H1 (cell line): ENCODE measurements at regions not wholly inside any gene's neighbourhood (a gene's known extent, or its start where the extent isn't known, plus 50 kb on each side); places are given as distances from the start of the nearest gene placed in this dataset.

ENCODE experiments used
- CTCF ChIA-PET: fragments of 300-600 bp; sonication (Branson Sonifier 250); formaldehyde crosslinking; loops from one replicate; lab custom pipeline; 2021; ENCODE audit not compliant: partially characterized antibody; lab: Charles Lee
- POLR2A ChIA-PET: fragments of 300-600 bp; sonication (Branson Sonifier 250); formaldehyde crosslinking; loops from one replicate; lab custom pipeline; 2021; ENCODE audit warnings: inconsistent platforms; ENCODE audit not compliant: partially characterized antibody; lab: Charles Lee
- DNase-seq, 2 experiments: peaks; one replicate each; pipeline versions ENCODE4 v3.0.0 to v3.0.0-alpha.2; 2010 to 2022; ENCODE audit warnings: low spot score in 2 of 2, low read depth in 1 of 2, mixed read lengths in 1 of 2
- FAIRE-seq: peaks from 2 replicates; lab custom pipeline; 2011; peaks lifted over from hg19 to GRCh38; lab: Jason Lieb, UNC
- H2AFZ ChIP-seq: 2 replicates; pipeline ENCODE4 v1.8.1; 2012; ENCODE audit warnings: low read length, inconsistent platforms
- H2AK5ac ChIP-seq: 2 replicates; pipeline ENCODE4 v1.6.1; 2013; ENCODE audit warnings: low read depth, low read length
- H2BK120ac ChIP-seq: replicated peaks from 2 replicates; pipeline ENCODE3; 2013; ENCODE audit warnings: low read depth, low read length, inconsistent platforms
- H2BK12ac ChIP-seq: 2 replicates; pipeline ENCODE4 v1.6.1; 2013; ENCODE audit warnings: low read depth, low read length
- H2BK15ac ChIP-seq: 2 replicates; pipeline ENCODE4 v1.6.1; 2013; ENCODE audit warnings: low read length
- H2BK20ac ChIP-seq: 2 replicates; pipeline ENCODE4 v1.6.1; 2013; ENCODE audit warnings: low read length
- H2BK5ac ChIP-seq: 2 replicates; pipeline ENCODE4 v1.6.1; 2013; ENCODE audit warnings: low read depth, low read length
- H3K14ac ChIP-seq: 2 replicates; pipeline ENCODE4 v1.6.1; 2013; ENCODE audit warnings: inconsistent platforms; ENCODE audit not compliant: insufficient read length
- H3K18ac ChIP-seq: 2 replicates; pipeline ENCODE4 v1.6.1; 2013; ENCODE audit warnings: low read length; ENCODE audit errors: extremely low read depth
- H3K23ac ChIP-seq: 2 replicates; pipeline ENCODE4 v1.6.1; 2013; ENCODE audit warnings: inconsistent platforms; ENCODE audit not compliant: insufficient read length
- H3K23me2 ChIP-seq: 2 replicates; pipeline ENCODE4 v1.6.1; 2013; ENCODE audit warnings: low read depth, low read length
- H3K27ac ChIP-seq: 2 replicates; pipeline ENCODE4 v1.6.1; 2011; ENCODE audit warnings: low read depth, low read length, inconsistent platforms
- H3K27me3 ChIP-seq, 4 experiments: replicated peaks in 1 of 4; 1 replicate in 1 of 4; 2 replicates in 3 of 4; pipeline versions ENCODE4 v1.6.1 to v1.8.1; 2011 to 2013; ENCODE audit warnings: low read length in 3 of 4, mild to moderate bottlenecking in 3 of 4, inconsistent platforms in 2 of 4, mixed read lengths in 2 of 4, moderate library complexity in 1 of 4; ENCODE audit not compliant: control insufficient read depth in 3 of 4, insufficient read depth in 3 of 4; ENCODE audit errors: extremely low read depth in 1 of 4
- H3K36me3 ChIP-seq, 4 experiments: 2 replicates each; pipeline versions ENCODE4 v1.6.1 to v1.8.1; 2011 to 2013; ENCODE audit warnings: mild to moderate bottlenecking in 4 of 4, low read length in 3 of 4, moderate library complexity in 2 of 4, control low read depth in 1 of 4, inconsistent platforms in 1 of 4; ENCODE audit not compliant: insufficient read depth in 4 of 4, control insufficient read depth in 2 of 4
- H3K4ac ChIP-seq: replicated peaks from 2 replicates; pipeline ENCODE3; 2013; ENCODE audit warnings: low read length, low read depth, mixed read lengths, inconsistent platforms; ENCODE audit not compliant: insufficient read length
- H3K4me1 ChIP-seq, 4 experiments: replicated peaks in 1 of 4; 1 replicate in 1 of 4; 2 replicates in 3 of 4; pipeline versions ENCODE4 v1.6.1 to v1.8.1; 2011 to 2013; ENCODE audit warnings: low read length in 3 of 4, inconsistent platforms in 2 of 4, mixed read lengths in 1 of 4; ENCODE audit not compliant: insufficient read depth in 4 of 4, control insufficient read depth in 3 of 4
- H3K4me2 ChIP-seq, 2 experiments: 2 replicates each; pipeline versions ENCODE4 v1.6.1 to v1.8.1; 2011 to 2013; ENCODE audit warnings: low read depth in 2 of 2, low read length in 2 of 2, control low read depth in 1 of 2, inconsistent platforms in 1 of 2, mild to moderate bottlenecking in 1 of 2; ENCODE audit not compliant: insufficient read depth in 1 of 2
- H3K4me3 ChIP-seq, 4 experiments: fragments of 200-600, 300-600 bp in 1 of 4; sonication (generic), shearing (Covaris generic), sonication (Bioruptor Twin) in 1 of 4; 2 replicates each; pipeline versions ENCODE4 v1.5.1 to v1.8.1; 2011 to 2016; ENCODE audit warnings: low read length in 4 of 4, low read depth in 3 of 4, control low read depth in 2 of 4, inconsistent platforms in 2 of 4, mild to moderate bottlenecking in 2 of 4, mixed read lengths in 1 of 4, moderate library complexity in 1 of 4; ENCODE audit not compliant: insufficient read depth in 2 of 4; ENCODE audit errors: extremely low read depth in 1 of 4
- H3K56ac ChIP-seq: replicated peaks from 2 replicates; pipeline ENCODE3; 2013; ENCODE audit warnings: low read depth, mild to moderate bottlenecking, mixed read lengths, low read length, inconsistent platforms; ENCODE audit not compliant: insufficient read length
- H3K79me1 ChIP-seq: 2 replicates; pipeline ENCODE4 v1.6.1; 2013; ENCODE audit warnings: low read depth, low read length, control low read depth
- H3K79me2 ChIP-seq, 2 experiments: 2 replicates each; pipeline versions ENCODE4 v1.6.1 to v1.8.1; 2012 to 2013; ENCODE audit warnings: low read length in 2 of 2, mild to moderate bottlenecking in 2 of 2, inconsistent platforms in 1 of 2; ENCODE audit not compliant: insufficient read depth in 2 of 2, control insufficient read depth in 1 of 2
- H3K9ac ChIP-seq, 4 experiments: replicated peaks in 1 of 4; 1 replicate in 1 of 4; 2 replicates in 3 of 4; pipeline versions ENCODE4 v1.6.1 to v1.8.1; 2011 to 2013; ENCODE audit warnings: low read depth in 3 of 4, low read length in 3 of 4, control low read depth in 2 of 4, mild to moderate bottlenecking in 2 of 4, moderate library complexity in 2 of 4, inconsistent platforms in 1 of 4; ENCODE audit errors: extremely low read depth in 1 of 4
- H3K9me3 ChIP-seq, 2 experiments: 2 replicates each; pipeline versions ENCODE4 v1.6.1 to v1.8.1; 2012 to 2013; ENCODE audit warnings: mild to moderate bottlenecking in 2 of 2, moderate library complexity in 2 of 2, control low read depth in 1 of 2, inconsistent platforms in 1 of 2, low read depth in 1 of 2, low read length in 1 of 2, mixed read lengths in 1 of 2; ENCODE audit not compliant: insufficient read depth in 2 of 2
- H4K20me1 ChIP-seq, 2 experiments: replicated peaks in 1 of 2; 2 replicates each; pipeline versions ENCODE3 to v1.8.1; 2011 to 2013; ENCODE audit warnings: inconsistent platforms in 2 of 2, low read length in 2 of 2, mild to moderate bottlenecking in 1 of 2; ENCODE audit not compliant: insufficient read depth in 2 of 2, control insufficient read depth in 1 of 2
- H4K5ac ChIP-seq: 2 replicates; pipeline ENCODE4 v1.6.1; 2013; ENCODE audit warnings: low read length, low read depth, mixed read lengths, inconsistent platforms; ENCODE audit not compliant: insufficient read length
- H4K8ac ChIP-seq: 2 replicates; pipeline ENCODE4 v1.8.0; 2013; ENCODE audit warnings: mild to moderate bottlenecking, moderate library complexity, low read length, inconsistent platforms; ENCODE audit not compliant: insufficient read depth; ENCODE audit errors: extremely low read depth
- H4K91ac ChIP-seq: replicated peaks from 2 replicates; pipeline ENCODE3; 2013; ENCODE audit warnings: low read length, mixed read lengths, inconsistent platforms; ENCODE audit not compliant: insufficient read length
- CREB1 ChIP-seq: IDR thresholded peaks from 2 replicates; pipeline ENCODE4 v1.6.1; 2012; ENCODE audit warnings: inconsistent platforms
- JUND ChIP-seq: IDR thresholded peaks from 2 replicates; pipeline ENCODE4 v1.6.1; 2011; ENCODE audit warnings: mild to moderate bottlenecking, improper control_type of control experiment, low read length
- POU5F1 ChIP-seq: IDR thresholded peaks from 2 replicates; pipeline ENCODE4 v1.6.1; 2011; ENCODE audit warnings: low read depth, mild to moderate bottlenecking, low read length, moderate library complexity
- SRF ChIP-seq: IDR thresholded peaks from 2 replicates; pipeline ENCODE4 v1.6.1; 2011; ENCODE audit warnings: mild to moderate bottlenecking, low read depth, low read length, moderate library complexity
- TEAD4 ChIP-seq: IDR thresholded peaks from 2 replicates; pipeline ENCODE4 v1.6.1; 2012; ENCODE audit warnings: low read depth, low read length, inconsistent platforms, mixed read lengths
- YY1 ChIP-seq: IDR thresholded peaks from 2 replicates; pipeline ENCODE4 v1.6.1; 2011; ENCODE audit warnings: low read depth, mild to moderate bottlenecking, low read length
- whole genome bisulfite sequencing, 2 experiments: shearing (Covaris generic) in 1 of 2; methylation state at CpG; one replicate each; pipeline versions ENCODE4 v1.1.6 to v1.1.7; 2013 to 2015; ENCODE audit warnings: low lambda C conversion rate in 2 of 2, mixed read lengths in 2 of 2, inconsistent platforms in 1 of 2, low coverage in 1 of 2, missing lambda C conversion rate in 1 of 2; ENCODE audit not compliant: insufficient replicate concordance in 2 of 2, insufficient coverage in 1 of 2, insufficient read length in 1 of 2; ENCODE audit errors: extremely low coverage in 1 of 2, missing lambda C conversion rate in 1 of 2; 5-methylcytosine and 5-hydroxymethylcytosine counted together

GRCh38 chr11:115049796-115050195 lies 371.5 kb downstream of the NXPE2 start:
- no peak overlapping the region for H2BK120ac ChIP-seq
- no peak overlapping the region for H3K4me2 ChIP-seq
- no peak overlapping the region for H4K5ac ChIP-seq
- ChIA-PET CTCF (interaction anchor here (0.6 to 1.8 kb wide), 2 partner anchors 120 to 702 kb away, joined by 3 to 6 read pairs; no protein-coding TSS in a partner anchor), POLR2A (no interaction called here)
- no peaks in the 10 kb centered on the region for H3K79me2 ChIP-seq
- no peak overlapping the region for H3K27ac ChIP-seq
- H2BK20ac ChIP-seq, result no peak overlapping the region
- H3K27me3 ChIP-seq, result no peaks in the 10 kb centered on the region
- no peaks in the 10 kb centered on the region for H4K20me1 ChIP-seq
- no peak overlapping the region for H3K23ac ChIP-seq
- no peak overlapping the region; the same call in 1 of the 2 replicates for H2AK5ac ChIP-seq
- H2AFZ ChIP-seq, result no peak overlapping the region
- peaks cover 0 to 2% (median 0%) of the 10 kb centered on the region in 4 experiments; a peak in 2 of 7 replicates for H3K4me1 ChIP-seq
- DNase-seq (no peak), FAIRE-seq (no peak)
- no peaks in the 10 kb centered on the region; the same call in 1 of the 2 replicates for H3K23me2 ChIP-seq
- no peak for TF ChIP-seq YY1
- TF ChIP-seq POU5F1, result no peak
- TF ChIP-seq TEAD4, result no peak
- TF ChIP-seq CREB1, result no peak
- TF ChIP-seq SRF, result no peak
- no peak for TF ChIP-seq JUND
- H2BK12ac ChIP-seq, result no peak overlapping the region
- no peak overlapping the region for H2BK15ac ChIP-seq
- H3K79me1 ChIP-seq, result no peaks in the 10 kb centered on the region
- H3K36me3 ChIP-seq, result no peaks in the 10 kb centered on the region
- no peaks in the 10 kb centered on the region for H3K9me3 ChIP-seq
- H3K18ac ChIP-seq, result no peak overlapping the region
- WGBS, 2 experiments, result 96% methylated on average over 11 of the region's 11 CpGs; no CpG with 5 or more reads in 1 of the 2 experiments
- no peak overlapping the region for H4K8ac ChIP-seq
- H2BK5ac ChIP-seq, result no peak overlapping the region
- H4K91ac ChIP-seq, result no peak overlapping the region
- H3K4ac ChIP-seq, result no peak overlapping the region
- H3K4me3 ChIP-seq, result no peak overlapping the region
- H3K56ac ChIP-seq, result no peak overlapping the region
- no peak overlapping the region for H3K9ac ChIP-seq
- H3K14ac ChIP-seq, result no peak overlapping the region
